Mesothelial cell of epicardium (in vitro differentiated cells): ENCODE measurements at regions not wholly inside any gene's neighbourhood (a gene's known extent, or its start where the extent isn't known, plus 50 kb on each side); places are given as distances from the start of the nearest gene placed in this dataset.

Experiments
- DNase-seq, 2 experiments: peaks; one replicate each; pipeline ENCODE4 v3.0.0; 2021; ENCODE audit warnings: low spot score in 2 of 2; ENCODE audit not compliant: unreplicated experiment in 2 of 2
- H3K27ac Mint-ChIP-seq: 2 replicates; pipeline ENCODE4 v1.8.0; 2021; ENCODE audit warnings: mixed read lengths
- H3K27me3 Mint-ChIP-seq: 2 replicates; pipeline ENCODE4 v1.8.0; 2021; ENCODE audit warnings: low read depth, mixed read lengths
- H3K36me3 Mint-ChIP-seq: 2 replicates; pipeline ENCODE4 v1.8.0; 2021; ENCODE audit warnings: mixed read lengths
- H3K4me1 Mint-ChIP-seq: 2 replicates; pipeline ENCODE4 v1.8.0; 2021; ENCODE audit warnings: mixed read lengths
- H3K4me3 Mint-ChIP-seq: 2 replicates; pipeline ENCODE4 v1.8.0; 2021; ENCODE audit warnings: mild to moderate bottlenecking, moderate library complexity, mixed read lengths
- H3K9me3 Mint-ChIP-seq: 2 replicates; pipeline ENCODE4 v1.8.0; 2021; ENCODE audit warnings: mixed read lengths
- TF ChIP-seq, protein P1 (sequence below): fragments of 200-600 bp; sonication (generic); IDR thresholded peaks from one replicate; pipeline ENCODE4 v1.5.0; 2021; ENCODE audit warnings: antibody characterized with exemption; ENCODE audit not compliant: unreplicated experiment

DNA sequence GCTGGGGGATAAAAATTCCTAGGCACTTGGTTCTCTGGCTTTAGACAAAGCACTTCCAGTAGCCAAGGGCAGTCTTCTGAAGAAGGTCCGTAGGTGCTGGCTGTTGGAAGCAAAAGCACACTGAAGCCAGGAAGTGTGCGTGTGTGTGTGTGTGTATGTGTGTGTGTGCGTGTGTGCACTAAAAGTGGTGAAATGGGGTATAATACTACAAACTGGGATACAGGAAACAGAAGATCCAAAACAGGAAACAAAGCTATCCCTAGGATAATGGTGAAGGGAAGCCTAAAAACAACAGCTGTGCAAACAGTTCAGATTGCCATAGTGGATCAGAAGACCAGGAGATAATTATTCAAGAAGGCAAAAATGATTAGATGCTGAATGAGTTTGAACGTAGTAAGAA lies 103.4 kb downstream of the IL20RB start:
- peaks cover 2% of the 10 kb centered on the region for H3K4me1 Mint-ChIP-seq
- H3K36me3 Mint-ChIP-seq: no peaks in the 10 kb centered on the region
- peaks cover 6% of the 10 kb centered on the region for H3K9me3 Mint-ChIP-seq
- no peak for DNase-seq
- TF ChIP-seq, protein P1, sequence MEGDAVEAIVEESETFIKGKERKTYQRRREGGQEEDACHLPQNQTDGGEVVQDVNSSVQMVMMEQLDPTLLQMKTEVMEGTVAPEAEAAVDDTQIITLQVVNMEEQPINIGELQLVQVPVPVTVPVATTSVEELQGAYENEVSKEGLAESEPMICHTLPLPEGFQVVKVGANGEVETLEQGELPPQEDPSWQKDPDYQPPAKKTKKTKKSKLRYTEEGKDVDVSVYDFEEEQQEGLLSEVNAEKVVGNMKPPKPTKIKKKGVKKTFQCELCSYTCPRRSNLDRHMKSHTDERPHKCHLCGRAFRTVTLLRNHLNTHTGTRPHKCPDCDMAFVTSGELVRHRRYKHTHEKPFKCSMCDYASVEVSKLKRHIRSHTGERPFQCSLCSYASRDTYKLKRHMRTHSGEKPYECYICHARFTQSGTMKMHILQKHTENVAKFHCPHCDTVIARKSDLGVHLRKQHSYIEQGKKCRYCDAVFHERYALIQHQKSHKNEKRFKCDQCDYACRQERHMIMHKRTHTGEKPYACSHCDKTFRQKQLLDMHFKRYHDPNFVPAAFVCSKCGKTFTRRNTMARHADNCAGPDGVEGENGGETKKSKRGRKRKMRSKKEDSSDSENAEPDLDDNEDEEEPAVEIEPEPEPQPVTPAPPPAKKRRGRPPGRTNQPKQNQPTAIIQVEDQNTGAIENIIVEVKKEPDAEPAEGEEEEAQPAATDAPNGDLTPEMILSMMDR: no peak
- no peak overlapping the region for H3K4me3 Mint-ChIP-seq
- H3K27ac Mint-ChIP-seq: no peak overlapping the region
- H3K27me3 Mint-ChIP-seq: no peaks in the 10 kb centered on the region

DNA sequence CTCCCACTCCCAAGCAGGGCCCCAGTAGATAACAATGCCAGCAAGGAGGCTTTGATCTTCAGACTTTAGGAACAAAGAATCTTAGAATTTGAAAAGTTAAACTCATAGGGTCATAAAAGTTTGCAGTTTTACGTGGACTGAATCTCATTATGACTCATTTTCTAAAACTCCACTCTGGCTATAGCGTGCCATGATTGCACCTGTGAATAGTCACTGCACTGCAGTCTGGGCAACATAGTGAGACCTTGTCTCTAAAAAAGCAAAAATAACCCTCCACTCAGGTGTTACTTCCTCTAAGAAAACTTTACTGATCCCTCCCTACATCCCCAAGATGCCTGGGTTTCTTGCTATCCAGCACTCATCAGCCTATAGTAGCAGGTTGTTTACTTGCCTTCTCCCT lies 104.5 kb downstream of the IL20RB start:
- TF ChIP-seq, protein P1: no peak
- no peaks in the 10 kb centered on the region for H3K36me3 Mint-ChIP-seq
- no peaks in the 10 kb centered on the region for H3K27me3 Mint-ChIP-seq

GRCh38 chr3:137065381-137065780 lies 107.6 kb downstream of the IL20RB start:
- Mint-ChIP-seq H3K9me3 (peaks cover 6% of the 10 kb centered on the region), H3K27ac (no peak overlapping the region), H3K36me3 (no peaks in the 10 kb centered on the region), H3K27me3 (no peaks in the 10 kb centered on the region), H3K4me3 (no peak overlapping the region), H3K4me1 (peaks cover 2% of the 10 kb centered on the region)
- TF ChIP-seq, protein P1: no peak
- no peak for DNase-seq

More for the DNA sequence above, 104.5 kb downstream of the IL20RB start:
- Mint-ChIP-seq H3K27ac (no peak overlapping the region), H3K4me1 (peaks cover 2% of the 10 kb centered on the region), H3K9me3 (peaks cover 6% of the 10 kb centered on the region), H3K4me3 (no peak overlapping the region)
- no peak for DNase-seq

DNA sequence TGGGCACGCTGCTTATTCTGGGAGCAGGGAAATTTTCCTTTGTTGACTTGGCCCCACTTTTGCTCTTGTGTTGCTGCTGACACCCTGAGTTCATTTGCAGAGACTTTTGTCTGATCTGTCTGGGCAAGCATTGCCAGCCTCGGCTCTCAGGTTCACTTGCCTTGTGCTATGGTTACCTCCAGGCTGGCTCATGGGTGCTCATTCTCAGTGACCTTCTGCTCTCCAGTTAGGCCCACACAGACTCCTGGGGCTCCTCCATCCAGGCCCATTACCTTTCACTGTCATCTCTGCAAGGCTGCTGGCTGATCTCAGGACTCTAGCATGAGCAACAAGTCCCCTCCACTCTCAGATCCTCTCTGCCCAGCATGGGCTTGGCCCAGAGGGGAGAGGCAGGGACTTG lies 108.3 kb downstream of the IL20RB start:
- Mint-ChIP-seq H3K4me1 (peaks cover 2% of the 10 kb centered on the region), H3K27me3 (no peaks in the 10 kb centered on the region), H3K4me3 (no peak overlapping the region), H3K9me3 (peaks cover 10% of the 10 kb centered on the region), H3K36me3 (no peaks in the 10 kb centered on the region), H3K27ac (no peak overlapping the region)
- no peak for DNase-seq
- TF ChIP-seq, protein P1: no peak

DNA sequence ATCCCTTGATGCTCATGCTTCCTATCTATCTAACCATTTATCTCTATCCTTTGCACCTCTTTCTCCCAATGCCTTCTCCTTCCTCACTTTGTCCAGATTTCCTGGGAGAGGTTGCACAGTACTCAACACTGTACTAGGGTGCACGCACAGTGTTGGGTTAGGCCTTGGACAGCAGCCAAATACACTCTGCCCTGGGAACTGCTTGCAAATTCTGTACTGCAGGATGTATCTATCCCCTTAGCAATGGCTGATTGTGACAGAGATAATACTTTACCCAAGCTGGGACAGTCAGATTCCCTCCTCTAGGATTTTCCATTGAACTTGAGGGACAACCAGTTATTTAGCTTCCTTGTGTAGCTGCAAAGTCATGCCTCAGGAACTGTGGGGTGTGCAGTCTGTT lies 113.3 kb downstream of the IL20RB start:
- Mint-ChIP-seq H3K4me1 (no peaks in the 10 kb centered on the region), H3K36me3 (no peaks in the 10 kb centered on the region), H3K4me3 (no peak overlapping the region), H3K27me3 (peaks cover 5% of the 10 kb centered on the region), H3K27ac (no peak overlapping the region), H3K9me3 (peaks cover 4% of the 10 kb centered on the region)
- DNase-seq: no peak
- TF ChIP-seq, protein P1: no peak

DNA sequence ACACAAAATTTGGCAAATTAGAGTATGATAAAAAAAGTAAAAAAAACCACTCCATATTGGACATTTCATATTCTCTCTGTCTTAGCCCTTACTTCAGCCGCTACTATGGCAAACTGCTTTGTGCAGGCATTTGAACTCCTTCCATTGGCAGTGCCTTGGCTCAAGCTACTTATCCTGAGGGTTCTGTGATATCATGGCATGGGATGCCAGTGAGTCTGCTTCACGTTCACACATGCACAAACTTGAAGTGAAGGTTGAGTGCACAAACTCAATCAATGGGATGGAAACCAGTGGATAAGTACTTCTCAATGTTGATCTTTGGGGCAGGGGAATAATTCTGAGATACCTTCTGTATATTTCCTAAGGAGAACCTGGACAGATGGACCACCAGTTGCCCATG lies 117.2 kb downstream of the IL20RB start:
- no peak overlapping the region for H3K4me3 Mint-ChIP-seq
- H3K27me3 Mint-ChIP-seq: peaks cover 27% of the 10 kb centered on the region
- no peaks in the 10 kb centered on the region for H3K36me3 Mint-ChIP-seq
- TF ChIP-seq, protein P1: no peak
- H3K9me3 Mint-ChIP-seq: peaks cover 4% of the 10 kb centered on the region
- no peak overlapping the region for H3K27ac Mint-ChIP-seq
- no peaks in the 10 kb centered on the region for H3K4me1 Mint-ChIP-seq
- no peak for DNase-seq
